MCF 10A (cell line): ENCODE measurements at regions not wholly inside any gene's neighbourhood (a gene's known extent, or its start where the extent isn't known, plus 50 kb on each side); places are given as distances from the start of the nearest gene placed in this dataset.
A peak's percentile ranks its signal among the peaks of the same experiment; 100 is the strongest.
"Not testable (repeated sequence)": the region's sequence is repeated elsewhere in the genome, so short reads cannot be mapped to it uniquely, and the experiment has no call there.

ENCODE experiments used
- BruUV-seq: library from RNA; stranded (reverse); fragments of 400-500 nt; replicated peaks from 2 replicates; lab custom pipeline; 2021; lab: Mats Ljungman, UMichigan
- CTCF ChIA-PET: fragments of 300-600 bp; sonication (Branson Sonifier 250); formaldehyde crosslinking; extraction: SDS; loops from one replicate; lab custom pipeline; 2021; ENCODE audit warnings: antibody characterized with exemption, inconsistent platforms; lab: Yijun Ruan, JAX
- POLR2A ChIA-PET: fragments of 300-600, 350-650 bp; sonication (Branson Sonifier 250); formaldehyde crosslinking; extraction: SDS; loops from one replicate; lab custom pipeline; 2020; ENCODE audit warnings: antibody characterized with exemption, inconsistent platforms; lab: Yijun Ruan, JAX
- DNase-seq: peaks from one replicate; pipeline ENCODE4 v3.0.0-alpha.2; 2018; ENCODE audit not compliant: unreplicated experiment
- H3K27ac Mint-ChIP-seq: one replicate; pipeline ENCODE4 v1.8.0; 2022; ENCODE audit warnings: mild to moderate bottlenecking, low read depth, mixed read lengths; ENCODE audit not compliant: unreplicated experiment
- H3K27me3 Mint-ChIP-seq: one replicate; pipeline ENCODE4 v1.8.0; 2022; ENCODE audit warnings: mixed read lengths; ENCODE audit not compliant: insufficient read depth, unreplicated experiment
- H3K36me3 Mint-ChIP-seq: one replicate; pipeline ENCODE4 v1.8.0; 2022; ENCODE audit warnings: mild to moderate bottlenecking, moderate library complexity, mixed read lengths; ENCODE audit not compliant: insufficient read depth, unreplicated experiment
- H3K4me1 Mint-ChIP-seq: one replicate; pipeline ENCODE4 v1.8.0; 2022; ENCODE audit warnings: mixed read lengths; ENCODE audit not compliant: insufficient read depth, unreplicated experiment
- H3K4me3 Mint-ChIP-seq: one replicate; pipeline ENCODE4 v1.8.0; 2022; ENCODE audit warnings: mild to moderate bottlenecking, moderate library complexity, mixed read lengths; ENCODE audit not compliant: unreplicated experiment
- H3K9me3 Mint-ChIP-seq: one replicate; pipeline ENCODE4 v1.8.0; 2022; ENCODE audit warnings: mixed read lengths; ENCODE audit not compliant: unreplicated experiment
- intact Hi-C: fragments of 100-400 bp; cut with micrococcal nuclease; formaldehyde crosslinking; loops from 2 replicates; pipeline ENCODE4 v1.14.1; 2022
- TF ChIP-seq, protein P1 (sequence below): fragments of 200-600 bp; IDR thresholded peaks from one replicate; pipeline ENCODE4 v1.8.0; 2022; ENCODE audit warnings: antibody characterized with exemption, mild to moderate bottlenecking; ENCODE audit not compliant: unreplicated experiment

DNA sequence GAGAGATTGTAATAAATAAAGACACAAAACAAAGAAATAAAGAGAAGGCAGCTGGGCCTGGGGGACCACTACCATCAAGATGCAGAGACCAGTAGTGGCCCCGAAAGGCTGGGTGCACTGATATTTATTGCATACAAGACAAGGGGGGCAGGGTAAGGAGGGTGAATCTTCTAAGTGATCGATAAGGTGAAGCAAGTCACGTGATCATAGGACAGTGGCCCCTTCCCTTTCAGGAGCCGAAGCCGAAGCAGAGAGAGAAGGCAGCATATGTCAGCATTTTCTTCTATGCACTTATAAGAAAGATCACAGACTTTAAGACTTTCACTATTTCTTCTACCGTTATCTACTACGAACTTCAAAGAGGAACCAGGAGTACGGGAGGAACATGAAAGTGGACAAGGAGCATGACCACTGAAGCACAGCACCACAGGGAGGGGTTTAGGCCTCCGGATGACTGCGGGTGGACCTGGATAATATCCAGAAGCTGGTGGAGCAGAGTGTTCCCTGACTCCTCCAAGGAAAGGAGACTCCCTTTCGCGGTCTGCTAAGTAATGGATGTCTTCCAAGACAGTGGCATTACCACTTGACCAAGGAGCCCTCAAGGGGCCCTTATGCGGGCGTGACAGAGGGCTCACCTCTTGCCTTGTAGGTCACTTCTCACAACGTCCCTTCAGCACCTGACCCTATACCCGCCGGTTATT lies 126.4 kb downstream of the RBM46 start:
- intact Hi-C loops, result loop anchor here (10.0 kb wide), 1 partner anchor 353 kb away; the partner anchor contains the start of gene PLRG1
- CTCF ChIA-PET, result interaction anchor here (1.3 to 1.8 kb wide), 3 partner anchors 8 to 101 kb away, joined by 3 to 8 read pairs (median 3); no protein-coding TSS in a partner anchor
- H3K9me3 Mint-ChIP-seq, H3K27me3 Mint-ChIP-seq, H3K4me3 Mint-ChIP-seq, DNase-seq, POLR2A ChIA-PET, BruUV-seq, H3K36me3 Mint-ChIP-seq: not testable (repeated sequence)
- peak overlapping the region; percentile 57 for H3K27ac Mint-ChIP-seq
- peaks cover 14% of the 10 kb centered on the region for H3K4me1 Mint-ChIP-seq

DNA sequence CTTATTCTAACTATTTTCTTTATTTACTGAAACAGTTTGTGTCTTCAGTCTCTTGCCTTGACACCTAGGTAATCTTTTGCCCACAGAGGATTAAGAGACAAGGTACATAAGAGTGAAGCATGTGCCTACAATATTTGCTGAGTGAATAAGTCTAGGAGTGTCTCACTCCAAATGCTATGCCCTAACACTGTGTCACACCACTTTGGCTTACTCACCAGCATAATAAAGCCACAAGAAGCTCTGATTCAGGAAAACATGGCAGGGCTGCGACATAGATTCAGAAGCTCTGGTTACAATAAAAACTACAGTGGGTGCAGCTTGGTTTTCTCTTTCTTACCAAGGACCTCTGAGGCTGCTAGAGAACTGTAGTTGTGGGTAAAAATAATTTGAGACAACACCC lies 127.1 kb downstream of the RBM46 start:
- H3K27ac Mint-ChIP-seq, result peak overlapping the region; percentile 57
- intact Hi-C loops, result loop anchor here (10.0 kb wide), 1 partner anchor 353 kb away; the partner anchor contains the start of gene PLRG1
- TF ChIP-seq, protein P1, sequence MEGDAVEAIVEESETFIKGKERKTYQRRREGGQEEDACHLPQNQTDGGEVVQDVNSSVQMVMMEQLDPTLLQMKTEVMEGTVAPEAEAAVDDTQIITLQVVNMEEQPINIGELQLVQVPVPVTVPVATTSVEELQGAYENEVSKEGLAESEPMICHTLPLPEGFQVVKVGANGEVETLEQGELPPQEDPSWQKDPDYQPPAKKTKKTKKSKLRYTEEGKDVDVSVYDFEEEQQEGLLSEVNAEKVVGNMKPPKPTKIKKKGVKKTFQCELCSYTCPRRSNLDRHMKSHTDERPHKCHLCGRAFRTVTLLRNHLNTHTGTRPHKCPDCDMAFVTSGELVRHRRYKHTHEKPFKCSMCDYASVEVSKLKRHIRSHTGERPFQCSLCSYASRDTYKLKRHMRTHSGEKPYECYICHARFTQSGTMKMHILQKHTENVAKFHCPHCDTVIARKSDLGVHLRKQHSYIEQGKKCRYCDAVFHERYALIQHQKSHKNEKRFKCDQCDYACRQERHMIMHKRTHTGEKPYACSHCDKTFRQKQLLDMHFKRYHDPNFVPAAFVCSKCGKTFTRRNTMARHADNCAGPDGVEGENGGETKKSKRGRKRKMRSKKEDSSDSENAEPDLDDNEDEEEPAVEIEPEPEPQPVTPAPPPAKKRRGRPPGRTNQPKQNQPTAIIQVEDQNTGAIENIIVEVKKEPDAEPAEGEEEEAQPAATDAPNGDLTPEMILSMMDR, result no peak
- no peaks in the 10 kb centered on the region for H3K36me3 Mint-ChIP-seq
- H3K27me3 Mint-ChIP-seq, result no peaks in the 10 kb centered on the region
- H3K4me1 Mint-ChIP-seq, result peaks cover 14% of the 10 kb centered on the region
- ChIA-PET POLR2A (no interaction called here), CTCF (interaction anchor here (1.3 to 1.8 kb wide), 3 partner anchors 9 to 101 kb away, joined by 3 to 8 read pairs (median 3); no protein-coding TSS in a partner anchor)
- no peak overlapping the region for H3K4me3 Mint-ChIP-seq
- no TSS peak for BruUV-seq
- DNase-seq, result peak; percentile 4
- H3K9me3 Mint-ChIP-seq, result peaks cover 7% of the 10 kb centered on the region

DNA sequence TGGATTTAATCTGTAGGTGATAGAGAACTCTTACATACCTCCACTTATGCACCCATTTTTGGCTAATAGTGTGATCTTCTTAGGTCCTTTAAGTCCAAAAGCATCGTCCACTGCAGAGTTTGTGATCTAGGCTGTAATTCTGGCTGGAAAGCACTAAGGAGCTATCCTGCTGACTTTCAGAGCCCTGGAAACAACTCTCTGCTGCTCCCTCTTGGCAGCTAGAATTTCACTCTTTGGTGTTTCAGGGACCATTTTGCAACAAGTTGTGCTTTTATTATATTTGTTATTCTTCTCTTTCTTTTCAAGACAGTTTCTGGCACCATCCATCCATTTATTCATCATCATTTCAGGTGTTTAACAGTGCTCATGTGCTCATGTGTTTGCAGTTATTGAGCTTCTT lies 130.0 kb downstream of the RBM46 start:
- Mint-ChIP-seq H3K9me3 (peaks cover 3% of the 10 kb centered on the region), H3K27ac (no peak overlapping the region), H3K4me3 (no peak overlapping the region), H3K36me3 (no peaks in the 10 kb centered on the region), H3K27me3 (no peaks in the 10 kb centered on the region), H3K4me1 (peaks cover 14% of the 10 kb centered on the region)
- no TSS peak for BruUV-seq
- TF ChIP-seq, protein P1, result no peak
- CTCF ChIA-PET, result interaction anchor here (0.8 to 2.2 kb wide), 5 partner anchors 17 to 104 kb away, joined by 4 to 13 read pairs (median 8); no protein-coding TSS in a partner anchor
- intact Hi-C loops, result no loop called here
- peak; percentile 23 for DNase-seq
- POLR2A ChIA-PET, result no interaction called here

DNA sequence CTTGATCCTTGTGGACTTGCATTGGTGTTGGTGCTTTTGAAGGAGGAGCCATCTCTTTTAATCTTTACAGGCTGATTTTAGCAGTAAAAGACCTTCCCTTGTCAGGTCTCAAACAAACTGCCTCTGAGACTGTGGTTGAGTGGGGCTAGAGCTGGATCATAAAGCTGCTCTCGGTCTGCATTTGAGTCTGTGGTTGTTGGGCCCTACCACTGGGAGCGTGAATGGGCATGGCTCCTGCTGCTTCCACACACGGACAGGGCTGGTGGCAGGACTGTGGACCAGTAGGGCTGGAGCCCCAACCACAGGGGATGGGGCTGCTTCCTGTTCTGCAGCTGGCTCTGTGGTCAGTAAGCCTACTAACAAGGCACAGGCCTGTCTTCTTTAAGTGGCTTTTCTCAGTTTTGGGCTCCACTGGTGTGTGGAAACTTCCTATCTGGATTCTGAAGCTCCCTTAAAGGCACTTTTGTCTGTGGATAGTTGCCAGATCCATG lies 130.6 kb downstream of the RBM46 start:
- intact Hi-C loops, result no loop called here
- Mint-ChIP-seq H3K27me3 (no peaks in the 10 kb centered on the region), H3K4me1 (peaks cover 14% of the 10 kb centered on the region), H3K27ac (no peak overlapping the region), H3K4me3 (no peak overlapping the region), H3K36me3 (no peaks in the 10 kb centered on the region), H3K9me3 (no peaks in the 10 kb centered on the region)
- no peak for DNase-seq
- BruUV-seq, result no TSS peak
- POLR2A ChIA-PET, result no interaction called here
- TF ChIP-seq, protein P1, result no peak
- CTCF ChIA-PET, result interaction anchor here (0.8 to 2.2 kb wide), 5 partner anchors 17 to 104 kb away, joined by 4 to 13 read pairs (median 8); no protein-coding TSS in a partner anchor
